Glomerular endothelial cell (primary cell): ENCODE measurements at regions not wholly inside any gene's neighbourhood (a gene's known extent, or its start where the extent isn't known, plus 50 kb on each side); places are given as distances from the start of the nearest gene placed in this dataset.
"Not testable (repeated sequence)": the region's sequence is repeated elsewhere in the genome, so short reads cannot be mapped to it uniquely, and the experiment has no call there.

Experiments
- DNase-seq: peaks from one replicate; pipeline ENCODE4 v3.0.0-alpha.2; 2011; ENCODE audit warnings: low read depth, low spot score; ENCODE audit errors: extremely low read depth

DNA sequence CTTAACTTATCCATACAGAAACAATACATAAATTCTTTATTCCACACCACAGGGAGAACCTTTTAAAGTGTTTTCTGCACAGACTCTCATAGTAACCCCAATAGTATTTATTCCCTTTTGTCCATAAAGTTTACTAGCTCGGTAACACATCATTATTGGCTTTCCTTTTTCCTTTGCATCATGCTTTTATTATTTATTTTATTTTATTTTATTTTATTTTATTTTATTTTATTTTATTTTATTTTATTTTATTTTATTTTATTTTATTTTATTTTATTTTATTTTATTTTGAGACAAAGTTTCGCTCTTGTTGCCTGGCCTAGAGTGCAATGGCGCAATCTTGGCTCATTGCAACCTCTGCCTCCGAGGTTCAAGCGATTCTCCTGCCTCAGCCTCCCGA, 655.4 kb downstream of the VGLL3 start:
- not testable (repeated sequence) for DNase-seq

DNA sequence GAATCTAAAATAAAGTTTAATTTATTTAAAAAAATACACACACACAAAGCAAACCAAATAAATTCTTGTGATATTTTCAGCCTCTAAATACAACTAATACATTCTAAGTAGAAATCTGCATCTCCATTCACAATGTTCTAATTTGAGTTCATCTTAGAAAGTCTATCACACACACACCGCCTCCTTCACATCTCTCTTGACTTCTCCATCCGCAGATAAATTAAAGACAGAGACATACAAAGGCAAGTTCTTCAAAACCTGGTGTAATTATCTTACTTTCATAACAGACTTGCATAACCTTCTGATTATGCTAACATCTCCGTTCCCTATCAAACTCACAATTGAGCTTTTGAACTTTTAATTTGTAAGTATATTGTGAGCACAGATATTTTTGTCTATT, 657.3 kb downstream of the VGLL3 start:
- no peak for DNase-seq

DNA sequence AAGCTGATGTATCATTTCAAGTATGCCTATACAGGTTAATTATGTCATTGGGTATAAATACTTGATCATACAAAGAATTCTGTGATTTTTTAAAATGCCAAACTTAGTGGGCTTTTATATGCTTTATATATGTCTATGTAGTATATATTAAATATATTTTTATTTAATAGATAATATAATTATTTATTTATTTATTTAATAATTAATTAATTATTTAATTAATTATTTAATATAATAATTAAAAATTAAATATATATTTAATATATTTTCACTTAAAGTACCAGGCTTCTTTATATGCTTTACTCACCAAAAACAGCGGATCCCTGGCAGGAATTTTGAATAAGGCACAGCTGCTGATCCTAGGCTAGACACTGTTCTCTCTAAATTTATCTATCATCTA, 687.0 kb downstream of the VGLL3 start:
- no peak for DNase-seq

DNA sequence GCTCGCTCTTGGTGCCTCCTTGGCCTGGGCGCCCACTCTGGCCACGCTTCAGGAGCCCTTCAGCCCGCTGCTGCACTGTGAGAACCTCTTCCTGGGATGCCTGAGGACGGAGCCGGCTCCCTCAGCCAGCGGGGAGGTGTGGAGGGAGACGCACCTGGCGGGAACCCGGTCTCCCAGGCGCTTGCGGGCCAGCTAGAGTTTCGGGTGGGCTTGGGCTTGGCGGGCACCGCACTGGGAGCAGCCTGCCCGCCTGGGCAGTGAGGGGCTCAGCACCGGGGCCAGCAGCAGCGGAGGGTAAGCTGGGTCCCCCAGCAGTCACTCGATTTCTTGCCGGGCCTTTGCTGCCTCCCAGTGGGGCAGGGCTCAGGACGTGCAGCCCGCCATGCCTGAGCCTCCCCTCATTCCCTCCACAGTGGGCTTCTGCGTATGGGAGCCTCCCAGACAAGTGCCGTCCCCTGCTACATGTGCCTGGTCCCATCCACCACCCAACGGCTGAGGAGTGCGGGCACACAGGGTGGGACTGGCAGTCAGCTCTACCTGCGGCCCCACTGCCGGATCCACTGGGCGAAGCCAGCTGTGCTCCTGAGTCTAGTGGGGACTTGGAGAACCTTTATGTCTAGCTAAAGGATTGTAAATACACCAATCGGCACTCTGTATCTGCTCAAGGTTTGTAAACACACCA, 708.7 kb downstream of the VGLL3 start:
- DNase-seq, result no peak

DNA sequence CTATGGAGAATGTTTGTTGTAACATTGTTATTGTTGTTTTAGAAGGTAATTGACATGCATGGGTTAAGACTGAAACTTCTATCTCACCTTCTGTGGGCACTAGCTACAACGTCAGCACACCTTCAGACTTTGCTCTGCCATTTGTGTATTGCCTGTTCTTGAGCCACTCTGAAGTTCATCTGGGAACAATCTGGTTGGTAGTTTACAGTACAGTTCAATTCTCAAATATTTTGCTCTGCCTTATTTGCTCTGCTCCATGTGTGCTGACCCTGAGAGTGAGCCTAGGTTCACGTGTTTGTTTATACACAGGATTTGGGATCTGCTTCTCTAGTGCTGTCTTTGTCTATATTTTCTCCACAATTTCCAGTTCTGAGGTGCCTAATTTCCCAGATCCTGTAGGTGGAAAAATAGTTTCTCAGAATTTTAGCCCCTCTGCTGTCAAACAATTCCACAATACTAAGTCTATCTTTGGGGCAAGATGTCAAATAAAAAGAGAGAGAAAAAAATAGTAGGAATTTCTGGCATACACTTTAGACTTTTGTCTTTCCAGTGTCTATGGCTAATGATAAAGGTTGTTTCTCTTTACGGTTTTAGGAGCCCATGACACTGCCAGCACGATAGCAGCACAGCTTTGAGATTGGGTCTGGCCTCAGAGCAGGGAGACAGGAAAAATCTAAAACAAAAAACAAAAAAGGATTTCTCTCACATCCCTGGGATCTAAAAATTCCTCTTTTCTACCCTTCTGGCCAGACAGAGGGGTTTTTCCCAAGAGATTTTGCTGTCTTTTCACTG, 721.4 kb downstream of the VGLL3 start:
- no peak for DNase-seq

DNA sequence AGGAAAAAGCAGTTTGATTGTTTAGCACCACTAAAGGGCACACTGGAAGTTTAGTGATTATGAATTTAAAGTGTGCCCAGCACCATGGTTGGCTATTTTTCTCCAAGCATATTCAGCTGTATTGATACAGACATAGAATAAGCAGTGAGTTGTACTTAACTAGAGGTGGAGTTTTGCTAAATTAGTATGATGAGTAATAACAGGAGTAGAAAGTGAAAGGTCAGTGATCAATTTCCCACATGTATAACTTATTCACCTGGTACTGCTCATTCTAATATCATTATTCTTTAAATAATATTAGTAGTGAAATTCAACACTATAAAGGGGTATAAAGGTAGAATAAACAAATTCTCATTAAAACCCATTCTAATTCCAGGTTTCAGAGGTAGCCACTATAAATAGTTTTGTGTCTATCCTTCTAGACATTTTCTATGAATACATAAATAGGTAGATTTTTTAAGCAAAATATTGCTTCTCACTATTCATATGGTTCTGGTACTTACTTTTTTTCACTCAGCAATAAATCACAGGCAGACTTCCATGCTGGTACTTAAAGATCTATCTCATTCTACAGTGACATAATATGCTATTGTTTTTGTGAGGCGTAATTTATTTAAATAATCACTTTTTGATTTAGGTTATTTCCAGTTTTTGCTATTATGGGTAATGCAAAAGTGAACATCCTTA, 732.9 kb downstream of the VGLL3 start:
- no peak for DNase-seq

DNA sequence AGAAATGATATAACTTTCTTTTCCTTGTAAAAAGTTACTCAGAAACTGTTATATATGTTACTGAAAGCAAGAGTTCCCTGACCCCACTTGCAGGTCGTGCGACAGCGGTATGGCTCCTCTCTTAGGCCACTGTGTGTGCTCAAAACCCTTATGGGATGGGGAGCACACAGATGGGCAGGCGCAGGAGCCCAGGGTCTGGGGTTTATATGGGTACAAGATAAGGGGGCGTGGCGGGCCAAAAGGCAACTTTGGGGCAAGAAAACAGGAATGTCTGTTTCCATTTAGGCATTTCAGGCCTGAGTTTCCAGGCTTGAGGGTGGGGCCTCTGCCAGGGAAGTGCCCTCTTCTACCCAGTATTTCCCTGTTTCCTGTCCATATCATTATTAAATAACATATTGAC, 736.5 kb downstream of the VGLL3 start:
- DNase-seq, result no peak

DNA sequence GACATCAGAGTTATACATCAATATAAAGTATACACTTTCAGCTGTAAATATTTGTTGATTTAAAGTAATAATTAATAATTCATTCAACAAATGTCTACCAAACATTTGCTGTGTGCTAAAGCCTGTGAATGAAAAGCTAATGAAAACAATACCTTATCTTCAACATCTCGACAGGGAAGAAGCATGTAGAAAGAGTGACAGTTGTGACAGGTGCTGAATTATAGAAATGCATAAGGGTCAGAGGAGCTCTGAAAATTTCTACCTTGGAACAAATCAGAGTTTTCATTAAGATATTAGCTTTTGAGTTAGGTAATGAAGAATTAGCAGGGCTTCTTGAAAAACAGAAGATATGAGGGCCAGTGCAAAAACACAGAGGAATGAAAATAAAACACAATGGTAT, 739.2 kb downstream of the VGLL3 start:
- DNase-seq, result no peak

DNA sequence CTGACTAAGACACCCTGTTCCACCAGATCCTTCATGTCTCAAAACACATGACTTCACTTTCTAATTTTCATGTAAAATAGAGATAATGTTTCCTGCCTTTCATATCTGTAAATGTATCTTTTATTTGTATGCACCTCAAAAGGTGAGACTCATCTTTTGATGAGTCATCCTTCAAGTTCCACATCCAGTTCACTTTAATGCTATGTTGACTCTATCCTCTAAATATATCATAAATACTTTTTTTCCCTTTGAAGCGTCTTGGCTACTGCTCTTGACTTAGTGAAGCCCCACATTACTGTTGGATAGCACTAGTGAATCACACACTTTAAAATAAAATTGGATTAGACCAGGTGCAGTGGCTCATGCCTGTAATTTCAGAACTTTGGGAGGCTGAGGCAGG, 741.1 kb downstream of the VGLL3 start:
- DNase-seq, result no peak

DNA sequence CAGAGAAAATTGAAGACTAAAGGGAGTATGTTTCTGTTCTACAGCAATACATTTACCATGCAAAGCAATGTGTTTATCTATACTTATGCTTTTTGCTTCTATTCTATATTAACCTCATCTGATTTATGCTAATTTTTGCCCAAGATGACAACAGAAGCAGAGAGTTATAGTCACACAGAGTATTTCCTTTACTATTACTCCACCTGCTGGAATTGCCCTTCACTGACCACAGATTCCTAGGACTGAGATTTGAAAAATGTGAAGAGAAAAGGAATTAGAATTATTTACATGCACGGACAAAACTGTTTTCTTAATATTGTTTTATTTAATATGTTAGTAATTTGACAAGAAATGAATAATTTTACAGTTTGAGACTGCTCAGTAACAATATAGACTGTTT, 745.6 kb downstream of the VGLL3 start:
- no peak for DNase-seq

DNA sequence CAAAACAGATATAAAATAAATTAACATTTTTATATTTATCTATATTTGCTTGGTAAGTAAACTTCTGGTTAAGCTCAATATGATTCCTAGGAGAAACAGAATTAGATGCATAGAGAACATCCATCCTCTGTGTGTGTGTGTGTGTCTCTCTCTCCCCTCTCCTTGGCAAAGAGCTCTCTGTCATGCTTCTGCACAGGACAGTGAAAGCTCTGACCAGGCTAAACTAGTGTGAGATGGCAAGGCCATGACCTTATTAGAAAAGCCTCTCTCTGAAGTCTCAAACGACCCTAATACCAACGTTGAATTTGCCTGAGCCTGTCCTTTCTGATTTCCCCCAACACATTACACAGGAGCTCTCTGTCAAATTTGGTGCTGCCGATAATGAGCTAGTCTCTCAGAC, 746.0 kb downstream of the VGLL3 start:
- DNase-seq, result no peak

DNA sequence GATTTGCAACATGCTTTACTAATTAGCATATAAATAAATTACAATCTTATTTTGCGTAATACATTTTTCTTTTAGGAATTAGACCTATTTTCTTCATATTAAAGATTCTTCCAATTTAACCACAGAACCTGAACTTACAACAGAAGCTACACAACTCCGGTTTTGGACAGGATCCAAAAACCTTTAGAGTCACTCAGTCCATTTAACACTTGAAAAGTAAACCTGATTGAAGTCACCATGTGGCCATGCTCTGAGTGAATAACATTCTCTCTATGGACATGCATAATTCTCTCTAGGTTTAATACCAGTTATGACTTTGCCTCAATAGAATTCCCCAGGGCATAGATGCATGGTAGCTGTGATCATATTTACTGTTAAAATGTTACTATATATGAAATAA, 751.0 kb downstream of the VGLL3 start:
- no peak for DNase-seq

DNA sequence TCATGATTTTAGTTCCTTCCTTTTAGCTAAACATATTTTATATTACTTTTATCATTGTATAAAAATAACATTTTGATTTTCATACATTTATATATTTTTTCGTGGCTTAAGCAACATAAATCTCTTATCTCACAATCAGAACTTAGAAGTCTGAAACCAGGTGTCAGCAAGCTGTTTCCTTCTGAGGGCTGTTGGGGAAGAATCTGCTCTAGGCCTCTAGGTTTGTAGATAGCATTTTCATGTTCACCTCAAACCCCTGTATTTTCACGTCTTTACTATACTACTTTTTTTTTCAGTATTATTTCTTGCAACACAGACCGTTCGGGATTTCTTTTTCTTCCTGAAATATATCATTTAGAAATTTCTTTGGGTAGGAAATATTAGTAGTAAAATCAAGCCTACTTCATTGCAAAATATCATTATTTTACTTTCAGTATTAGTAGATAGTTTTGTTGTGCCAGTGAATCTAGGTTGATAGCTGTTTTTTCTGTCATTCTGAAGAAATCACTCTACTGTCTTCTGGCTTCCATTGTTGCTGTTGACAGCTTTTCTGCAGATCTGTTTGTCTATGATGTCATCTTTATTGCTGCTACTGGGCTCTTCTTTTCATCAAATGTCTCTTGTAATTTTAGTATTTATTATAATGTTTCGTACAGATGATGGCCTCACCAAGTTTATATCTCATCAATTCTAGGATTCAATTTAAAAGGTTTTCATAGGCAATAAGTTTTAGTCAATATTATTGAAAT, 756.3 kb downstream of the VGLL3 start:
- DNase-seq, result no peak

DNA sequence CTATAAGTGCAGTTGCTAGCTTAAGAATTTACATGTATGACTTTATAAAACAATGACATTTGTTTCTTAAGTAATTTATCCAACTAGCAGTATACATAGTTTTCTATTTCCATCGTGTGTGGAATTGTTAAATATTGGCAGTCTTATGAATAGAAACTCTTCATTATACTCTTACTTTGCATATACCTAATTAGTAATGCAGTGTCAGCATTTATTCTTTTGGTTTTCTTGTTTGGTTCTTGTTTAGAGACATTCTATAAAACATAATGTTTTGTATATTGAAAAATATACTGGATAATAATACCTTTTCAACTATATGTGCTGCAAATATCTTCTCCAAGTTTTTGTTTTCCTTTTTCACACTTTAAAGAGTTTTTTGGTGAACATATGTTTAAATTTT, 760.2 kb downstream of the VGLL3 start:
- no peak for DNase-seq

DNA sequence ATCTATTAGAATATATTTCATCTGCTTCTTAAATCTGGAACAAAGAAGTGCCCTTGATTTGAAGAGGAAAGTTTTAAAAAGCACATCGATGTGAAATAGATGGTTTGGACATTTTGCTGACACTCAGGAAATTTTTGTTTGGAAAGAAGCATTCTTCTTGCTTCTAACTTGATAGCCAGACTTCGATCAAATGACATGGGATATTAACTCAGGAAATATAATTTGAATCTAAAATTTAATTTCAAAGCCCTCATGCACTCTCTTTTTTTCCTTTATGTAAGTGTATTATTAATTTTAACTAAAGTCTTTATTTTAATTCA, 761.2 kb downstream of the VGLL3 start:
- DNase-seq, result no peak

DNA sequence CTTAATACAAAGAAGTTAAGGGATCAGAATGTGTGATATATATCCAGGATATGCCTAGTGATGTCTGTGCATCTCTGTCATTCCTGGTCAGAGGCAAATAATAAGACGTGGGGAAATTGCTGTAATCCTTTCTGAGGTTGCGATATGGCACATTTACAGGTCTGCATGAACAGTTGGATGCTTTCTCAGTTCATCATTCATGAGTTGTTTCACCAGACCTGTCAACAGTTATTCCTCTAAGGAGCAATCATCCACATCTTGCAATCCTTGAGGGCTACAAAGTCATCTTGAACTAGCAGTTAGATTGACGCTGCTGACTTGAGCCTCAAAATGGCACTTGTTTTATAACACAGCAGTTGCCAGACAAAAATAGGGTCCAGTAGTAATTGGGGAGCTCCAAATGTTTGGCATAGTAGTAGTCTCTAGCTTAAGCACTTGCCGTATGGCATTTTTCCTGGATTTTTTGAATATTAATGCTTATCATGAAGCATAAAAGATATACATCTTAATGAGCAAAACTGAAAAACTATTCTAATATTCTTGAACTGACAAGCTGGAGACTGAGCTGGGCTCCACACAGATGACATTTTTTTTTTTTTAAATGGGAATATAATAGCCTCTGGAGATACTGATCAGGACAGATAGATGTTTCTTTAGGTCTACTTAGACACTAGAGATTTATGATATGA, 761.7 kb downstream of the VGLL3 start:
- no peak for DNase-seq

DNA sequence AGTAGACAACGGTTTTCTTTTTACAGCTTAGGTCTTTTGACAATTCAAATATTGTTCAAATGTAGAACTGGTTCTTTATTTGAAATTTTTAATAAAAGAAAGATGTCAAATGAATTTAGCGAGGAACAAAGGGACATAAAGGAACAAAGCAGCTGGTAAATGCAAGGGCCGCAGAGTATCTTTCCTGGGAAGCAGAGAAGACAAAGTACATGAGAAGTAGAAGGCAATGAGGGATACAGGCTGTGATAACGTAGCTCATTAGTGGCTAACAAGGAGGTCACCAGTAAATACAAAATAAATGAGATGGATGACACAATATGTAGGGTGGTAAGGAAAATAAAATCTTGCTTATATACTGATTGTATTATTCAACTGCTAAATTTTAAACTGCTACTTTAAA, 762.8 kb downstream of the VGLL3 start:
- DNase-seq, result no peak

DNA sequence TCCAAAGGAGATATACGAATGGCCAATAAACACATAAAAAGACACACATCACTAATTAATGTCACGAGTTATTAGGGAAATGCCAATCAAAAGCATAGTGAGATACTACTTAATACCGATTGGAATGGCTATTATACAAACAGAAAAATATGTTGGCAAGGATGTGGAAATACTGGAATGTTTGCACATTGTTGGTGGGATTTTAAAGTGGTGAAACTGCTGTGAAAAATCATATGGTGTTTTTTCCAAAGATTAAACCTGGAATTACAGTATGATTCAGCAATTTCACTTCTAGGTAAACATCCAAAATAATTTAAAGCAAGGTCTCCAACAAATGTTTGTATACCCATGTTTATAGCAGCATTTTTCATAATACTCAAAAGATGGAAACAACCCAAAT, 765.5 kb downstream of the VGLL3 start:
- no peak for DNase-seq

DNA sequence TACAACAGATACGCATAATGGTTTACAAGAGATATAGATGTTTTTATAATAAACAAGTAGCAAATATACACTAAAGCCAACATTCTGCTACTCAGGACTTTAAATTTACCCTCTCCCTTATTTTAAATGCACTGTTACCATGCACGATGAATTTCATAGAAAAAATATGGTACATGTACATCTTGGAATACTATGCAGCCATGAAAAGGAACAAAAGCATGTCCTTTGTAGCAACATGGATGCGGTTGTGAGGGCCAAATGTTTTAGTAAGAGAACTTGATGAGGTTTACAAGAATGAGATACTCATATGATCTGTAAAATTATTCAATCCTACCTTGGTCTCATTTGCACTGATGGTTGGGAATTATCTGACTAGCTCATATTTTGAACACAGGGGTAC, 769.3 kb downstream of the VGLL3 start:
- no peak for DNase-seq

DNA sequence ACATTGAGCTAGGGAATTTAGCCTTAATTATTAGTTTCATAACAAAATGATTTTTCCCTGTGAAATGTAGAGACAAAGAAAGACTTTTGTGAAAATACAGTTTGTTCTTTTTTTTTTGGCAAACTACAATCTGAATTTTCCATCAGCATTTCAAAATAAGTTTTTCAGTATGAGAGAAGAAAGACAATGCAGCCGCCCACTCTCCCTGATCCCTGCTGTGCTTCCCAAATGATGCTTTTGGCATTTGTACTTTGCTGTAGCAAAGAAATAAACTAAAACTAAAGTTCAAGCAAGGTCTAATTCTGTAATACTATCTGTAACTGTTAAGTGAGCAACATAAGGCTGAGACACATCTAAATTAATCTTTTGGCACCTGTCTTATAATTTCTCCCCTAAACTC, 782.2 kb downstream of the VGLL3 start:
- no peak for DNase-seq

DNA sequence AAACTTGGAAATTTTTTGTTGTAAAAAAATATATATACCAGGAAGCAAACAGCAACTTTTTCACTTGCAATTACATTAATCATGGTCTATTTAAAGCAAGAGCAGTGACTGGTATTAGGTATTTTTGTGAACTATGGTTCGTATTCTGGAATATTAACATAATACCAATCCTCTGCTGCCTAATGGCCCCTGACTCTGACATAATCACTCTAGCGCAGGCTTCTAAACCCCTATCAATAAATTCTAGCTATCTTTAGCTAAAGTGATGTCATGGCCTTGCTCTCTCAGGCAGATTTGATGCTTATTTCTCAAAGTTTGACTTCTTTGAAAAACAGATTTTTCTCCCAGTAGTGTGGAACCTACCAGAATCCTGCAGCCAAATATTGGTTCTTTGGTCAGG, 808.3 kb downstream of the VGLL3 start:
- DNase-seq, result no peak
